GM23338 (cell line): ENCODE measurements at regions not wholly inside any gene's neighbourhood (a gene's known extent, or its start where the extent isn't known, plus 50 kb on each side); places are given as distances from the start of the nearest gene placed in this dataset.

Source experiments
- ATAC-seq: fragments of 200-7000 bp; cut with Tn5 transposase; 3 replicates; pipeline ENCODE4 v1.9.1; 2020
- DNase-seq: peaks from one replicate; pipeline ENCODE4 v3.0.0-alpha.2; 2015; ENCODE audit warnings: low spot score
- H2AFZ ChIP-seq: fragments of 200-600 bp; sonication (generic); 2 replicates; pipeline ENCODE4 v1.8.0; 2016; ENCODE audit warnings: antibody characterized with exemption, mild to moderate bottlenecking, moderate library complexity
- H3F3A ChIP-seq: fragments of 200-600 bp; sonication (generic); replicated peaks from 2 replicates; pipeline ENCODE4 v1.8.0; 2017; ENCODE audit warnings: antibody characterized with exemption, mixed run types, low read depth
- H3K27ac ChIP-seq: fragments of 200-600 bp; sonication (generic); 2 replicates; pipeline ENCODE4 v1.6.1; 2016; ENCODE audit warnings: low read depth
- H3K27me3 ChIP-seq: fragments of 200-600 bp; sonication (generic); 2 replicates; pipeline ENCODE4 v1.8.0; 2016; ENCODE audit warnings: mild to moderate bottlenecking, mixed run types, moderate library complexity; ENCODE audit not compliant: insufficient read depth
- H3K36me3 ChIP-seq: fragments of 200-600 bp; sonication (generic); 2 replicates; pipeline ENCODE4 v1.8.0; 2016; ENCODE audit warnings: mild to moderate bottlenecking; ENCODE audit not compliant: insufficient read depth
- H3K4me1 ChIP-seq: fragments of 200-600 bp; sonication (generic); 2 replicates; pipeline ENCODE4 v1.8.0; 2016; ENCODE audit warnings: mild to moderate bottlenecking, moderate library complexity; ENCODE audit not compliant: insufficient read depth
- H3K4me2 ChIP-seq: fragments of 200-600 bp; sonication (generic); 2 replicates; pipeline ENCODE4 v1.7.1; 2017; ENCODE audit warnings: mixed run types
- H3K4me3 ChIP-seq: fragments of 200-600 bp; sonication (generic); 2 replicates; pipeline ENCODE4 v1.6.1; 2016; ENCODE audit warnings: mixed run types
- H3K79me2 ChIP-seq: fragments of 200-600 bp; sonication (generic); replicated peaks from 2 replicates; pipeline ENCODE4 v1.8.0; 2017; ENCODE audit warnings: mild to moderate bottlenecking; ENCODE audit not compliant: insufficient read depth
- H3K9me2 ChIP-seq: fragments of 200-600 bp; sonication (generic); 2 replicates; pipeline ENCODE4 v1.8.0; 2017; ENCODE audit not compliant: insufficient read depth
- H4K20me1 ChIP-seq: fragments of 200-600 bp; sonication (generic); replicated peaks from 2 replicates; pipeline ENCODE4 v1.8.0; 2017; ENCODE audit warnings: mild to moderate bottlenecking; ENCODE audit not compliant: insufficient read depth
- H3K27ac Mint-ChIP-seq: 2 replicates; pipeline ENCODE4 v1.8.0; 2020; ENCODE audit warnings: inconsistent platforms, mild to moderate bottlenecking, moderate library complexity, mixed read lengths
- H3K27me3 Mint-ChIP-seq: 3 replicates; pipeline ENCODE4 v1.8.0; 2022; ENCODE audit warnings: low read depth, mild to moderate bottlenecking, moderate library complexity, mixed read lengths, inconsistent platforms; ENCODE audit not compliant: insufficient read depth, poor library complexity
- H3K36me3 Mint-ChIP-seq: 3 replicates; pipeline ENCODE4 v1.8.0; 2021; ENCODE audit warnings: low read depth, mild to moderate bottlenecking, inconsistent platforms, moderate library complexity, mixed read lengths
- H3K4me1 Mint-ChIP-seq: 3 replicates; pipeline ENCODE4 v1.8.0; 2020; ENCODE audit warnings: mild to moderate bottlenecking, inconsistent platforms, mixed read lengths
- H3K4me3 Mint-ChIP-seq: 3 replicates; pipeline ENCODE4 v1.8.0; 2021; ENCODE audit warnings: moderate library complexity, mild to moderate bottlenecking, inconsistent platforms, mixed read lengths
- H3K9me3 Mint-ChIP-seq: 3 replicates; pipeline ENCODE4 v1.8.0; 2020; ENCODE audit warnings: moderate library complexity, mild to moderate bottlenecking, inconsistent platforms, mixed read lengths
- CREB1 ChIP-seq: fragments of 250-450 bp; sonication (Bioruptor Pico); IDR thresholded peaks from 2 replicates; pipeline ENCODE4 v1.5.0; 2020; ENCODE audit warnings: low read depth, mild to moderate bottlenecking, moderate library complexity
- EZH2phosphoT487 ChIP-seq: fragments of 200-600 bp; sonication (generic); IDR thresholded peaks from one replicate; pipeline ENCODE4 v1.8.1; 2018; ENCODE audit warnings: antibody characterized with exemption; ENCODE audit not compliant: unreplicated experiment
- NANOG ChIP-seq: IDR thresholded peaks from 2 replicates; pipeline ENCODE4 v1.6.1; 2016; ENCODE audit warnings: antibody characterized with exemption, borderline replicate concordance
- REST ChIP-seq: IDR thresholded peaks from one replicate; pipeline ENCODE4 v1.6.1; 2018; ENCODE audit warnings: antibody characterized with exemption; ENCODE audit not compliant: unreplicated experiment
- STAT1 ChIP-seq: IDR thresholded peaks from one replicate; pipeline ENCODE4 v1.6.1; 2016; ENCODE audit warnings: antibody characterized with exemption; ENCODE audit not compliant: unreplicated experiment
- ZNF114 ChIP-seq: fragments of 250-450 bp; sonication (Bioruptor Pico); IDR thresholded peaks from 2 replicates; pipeline ENCODE4 v1.5.0; 2020; ENCODE audit warnings: mild to moderate bottlenecking, moderate library complexity
- ZNF331 ChIP-seq: fragments of 250-450 bp; sonication (Bioruptor Pico); IDR thresholded peaks from 2 replicates; pipeline ENCODE4 v1.5.0; 2020; ENCODE audit warnings: low read depth, mild to moderate bottlenecking, moderate library complexity
- TF ChIP-seq, protein P1 (sequence below): IDR thresholded peaks from 2 replicates; pipeline ENCODE4 v1.6.1; 2016; ENCODE audit warnings: antibody characterized with exemption

GRCh38 chr3:7854266-7854665 lies 647.4 kb upstream of the LMCD1 start (continued):
- TF ChIP-seq, protein P1, sequence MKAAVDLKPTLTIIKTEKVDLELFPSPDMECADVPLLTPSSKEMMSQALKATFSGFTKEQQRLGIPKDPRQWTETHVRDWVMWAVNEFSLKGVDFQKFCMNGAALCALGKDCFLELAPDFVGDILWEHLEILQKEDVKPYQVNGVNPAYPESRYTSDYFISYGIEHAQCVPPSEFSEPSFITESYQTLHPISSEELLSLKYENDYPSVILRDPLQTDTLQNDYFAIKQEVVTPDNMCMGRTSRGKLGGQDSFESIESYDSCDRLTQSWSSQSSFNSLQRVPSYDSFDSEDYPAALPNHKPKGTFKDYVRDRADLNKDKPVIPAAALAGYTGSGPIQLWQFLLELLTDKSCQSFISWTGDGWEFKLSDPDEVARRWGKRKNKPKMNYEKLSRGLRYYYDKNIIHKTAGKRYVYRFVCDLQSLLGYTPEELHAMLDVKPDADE, result no peak
- TF ChIP-seq NANOG, result no peak
- TF ChIP-seq EZH2phosphoT487, result no peak
- no peak for TF ChIP-seq CREB1

DNA sequence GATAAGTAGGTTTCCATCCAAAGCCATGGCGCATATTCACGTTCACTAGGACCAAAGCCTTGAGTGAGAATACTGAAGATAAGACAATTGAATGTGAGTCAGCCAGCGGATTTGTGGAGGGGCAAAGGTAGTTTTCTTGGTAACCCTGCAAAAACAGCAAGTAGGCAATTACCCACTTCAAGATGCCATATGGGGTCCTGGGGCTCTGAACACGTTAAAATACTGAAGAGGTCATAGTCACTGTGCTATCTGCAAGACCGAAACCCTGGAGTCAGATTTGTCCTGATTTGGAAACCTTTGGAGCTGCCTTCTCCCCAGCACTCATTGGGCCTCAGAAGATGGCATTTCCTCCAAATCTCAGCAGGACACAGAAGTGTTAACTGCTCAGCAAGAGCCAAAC lies 646.9 kb upstream of the LMCD1 start:
- Histone ChIP-seq H3K9me2 (peaks cover 8% of the 10 kb centered on the region; the same call in 1 of the 2 replicates), H3K36me3 (no peaks in the 10 kb centered on the region), H3K27me3 (no peaks in the 10 kb centered on the region), H3K4me3 (no peak overlapping the region), H3K79me2 (no peaks in the 10 kb centered on the region), H3K27ac (no peak overlapping the region), H3K4me2 (no peak overlapping the region), H2AFZ (no peak overlapping the region), H3K4me1 (peaks cover 6% of the 10 kb centered on the region; the same call in 1 of the 2 replicates), H4K20me1 (no peaks in the 10 kb centered on the region), H3F3A (no peaks in the 10 kb centered on the region)
- Mint-ChIP-seq H3K36me3 (no peaks in the 10 kb centered on the region), H3K9me3 (no peaks in the 10 kb centered on the region; the same call in 2 of the 3 replicates), H3K4me3 (no peak overlapping the region), H3K27me3 (peaks cover 5% of the 10 kb centered on the region), H3K4me1 (peaks cover 13% of the 10 kb centered on the region), H3K27ac (no peak overlapping the region)
- ATAC-seq (no peak), DNase-seq (no peak)
- TF ChIP-seq STAT1, result no peak
- TF ChIP-seq REST, result no peak
- no peak for TF ChIP-seq EZH2phosphoT487

DNA sequence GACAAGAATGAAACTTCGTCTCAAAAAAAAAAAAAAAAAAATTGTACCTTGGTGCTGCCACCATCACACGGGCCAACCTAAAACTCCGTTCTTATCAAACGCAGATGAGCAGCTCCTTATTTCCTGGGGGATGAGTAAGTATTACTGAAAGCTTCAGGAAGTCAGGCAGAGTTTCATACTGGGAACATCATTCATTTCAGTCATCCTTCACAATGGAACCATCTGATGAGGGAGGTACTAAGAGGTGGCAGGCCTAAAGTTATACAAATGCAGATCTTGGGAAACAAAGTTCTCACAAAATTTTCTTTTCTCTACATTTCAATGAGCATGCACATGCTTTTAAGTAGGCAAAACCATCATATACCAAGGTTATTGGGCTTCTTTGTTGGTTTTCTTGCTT lies 636.0 kb upstream of the LMCD1 start:
- no peaks in the 10 kb centered on the region for H3K4me1 ChIP-seq
- H3K4me2 ChIP-seq, result no peak overlapping the region
- no peaks in the 10 kb centered on the region for H3F3A ChIP-seq
- H3K79me2 ChIP-seq, result no peaks in the 10 kb centered on the region
- H3K4me3 ChIP-seq, result no peak overlapping the region
- H3K4me3 Mint-ChIP-seq, result no peak overlapping the region
- H2AFZ ChIP-seq, result no peak overlapping the region; the same call in 1 of the 2 replicates
- ATAC-seq, result no peak
- H3K4me1 Mint-ChIP-seq, result no peaks in the 10 kb centered on the region
- no peak overlapping the region for H3K27ac Mint-ChIP-seq
- H3K9me3 Mint-ChIP-seq, result peaks cover 3% of the 10 kb centered on the region; the same call in 2 of the 3 replicates
- DNase-seq, result no peak
- H4K20me1 ChIP-seq, result no peaks in the 10 kb centered on the region
- peaks cover 18% of the 10 kb centered on the region; the same call in 1 of the 2 replicates for H3K9me2 ChIP-seq
- no peaks in the 10 kb centered on the region for H3K27me3 ChIP-seq
- no peaks in the 10 kb centered on the region for H3K36me3 ChIP-seq
- no peaks in the 10 kb centered on the region for H3K36me3 Mint-ChIP-seq
- H3K27me3 Mint-ChIP-seq, result no peaks in the 10 kb centered on the region
- no peak overlapping the region for H3K27ac ChIP-seq
- TF ChIP-seq, protein P1, result no peak
- TF ChIP-seq ZNF114 (CRISPR knock-in tag), result no peak
- TF ChIP-seq ZNF331 (CRISPR knock-in tag), result no peak
